GM19452 (cell line): ENCODE measurements at regions not wholly inside any gene's neighbourhood (a gene's known extent, or its start where the extent isn't known, plus 50 kb on each side); places are given as distances from the start of the nearest gene placed in this dataset.

ENCODE experiments used
- ATAC-seq: cut with Tn5 transposase; IDR thresholded peaks from one replicate; pipeline ENCODE4 v1.9.1; 2021; ENCODE audit not compliant: unreplicated experiment

DNA sequence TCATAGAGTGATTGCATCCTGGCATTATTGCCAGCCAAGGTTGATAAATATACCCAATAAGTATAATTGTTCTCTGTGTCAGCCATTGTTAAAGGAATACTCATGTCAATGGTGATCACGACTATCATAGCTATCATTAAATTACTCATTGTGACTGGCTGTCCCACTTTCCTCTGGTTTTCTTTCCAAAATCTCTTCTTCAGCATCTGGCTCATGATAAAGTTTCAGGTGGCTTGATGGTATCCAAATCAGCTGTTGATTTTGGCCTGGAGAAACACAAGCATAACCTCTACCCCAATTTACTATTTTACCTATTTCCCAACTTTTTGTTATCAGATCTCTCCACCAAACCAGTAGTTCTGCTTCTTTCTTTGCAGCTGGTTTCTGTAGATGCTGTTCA lies 67.1 kb upstream of the SPIN2A start:
- ATAC-seq = no peak

GRCh38 chrX:57211906-57212305 lies 74.6 kb upstream of the FAAH2 start:
- no peak for ATAC-seq

DNA sequence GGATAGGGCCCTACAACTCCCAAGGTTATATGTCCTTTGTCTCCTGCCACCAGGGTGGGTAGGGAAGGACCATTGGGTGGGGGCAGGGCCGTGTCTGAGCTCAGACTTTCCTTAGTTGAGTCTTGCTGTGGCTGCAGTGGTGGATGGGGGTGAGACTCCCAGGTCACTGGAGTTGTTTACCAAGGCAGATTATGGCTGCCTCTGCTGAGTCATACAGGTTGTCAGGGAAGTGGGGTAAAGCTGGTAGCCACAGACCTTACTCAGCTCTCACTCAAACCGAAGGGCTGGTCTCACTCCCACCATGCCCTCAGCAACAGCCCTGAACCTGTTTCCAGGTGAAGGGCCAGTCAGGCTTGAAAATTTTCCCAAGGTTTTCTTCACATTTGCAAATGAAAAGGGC lies 58.8 kb upstream of the FAAH2 start:
- no peak for ATAC-seq

DNA sequence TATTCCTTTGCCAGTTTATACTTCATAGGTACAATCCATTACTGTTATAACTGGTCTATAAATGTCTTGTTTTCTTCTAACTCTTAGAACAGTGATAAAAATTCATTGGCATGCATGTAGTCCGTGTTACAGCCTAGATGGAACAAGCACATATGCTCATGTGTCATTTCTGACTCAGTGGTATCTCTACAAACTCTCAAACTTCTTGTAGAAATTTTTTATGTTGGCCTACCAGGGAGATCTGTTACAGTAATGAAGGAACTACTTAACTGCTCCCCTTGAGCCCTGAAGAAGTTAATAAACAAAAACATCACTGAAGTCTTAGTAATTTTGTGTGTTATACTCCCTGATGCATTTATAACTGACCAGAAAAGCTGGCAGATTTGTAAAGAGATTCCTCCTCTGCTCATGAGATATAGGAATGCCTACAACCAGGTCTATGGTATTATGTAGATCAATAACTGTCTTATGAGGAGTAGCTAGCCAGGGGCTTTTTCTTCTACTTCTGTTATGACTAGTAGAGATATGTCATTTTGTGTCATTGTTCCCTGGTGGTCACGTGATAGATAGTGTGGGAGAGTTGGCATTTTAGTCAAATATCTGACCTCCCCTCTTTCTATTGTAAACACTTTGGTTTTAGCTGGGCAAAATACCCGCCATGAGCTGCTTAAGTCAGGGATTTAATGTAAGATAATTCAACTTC lies 53.7 kb upstream of the FAAH2 start:
- peak; percentile 74 for ATAC-seq
